Kidney (tissue), 13 donors: ENCODE measurements at regions not wholly inside any gene's neighbourhood (a gene's known extent, or its start where the extent isn't known, plus 50 kb on each side); places are given as distances from the start of the nearest gene placed in this dataset.

Experiments used
- DNase-seq, 5 donors: peaks; one replicate each; pipeline ENCODE4 v3.0.0-alpha.2; 2013 to 2020
- FAIRE-seq: peaks from 2 replicates; lab custom pipeline; 2012; peaks lifted over from hg19 to GRCh38; lab: Jason Lieb, UNC
- H3K27ac ChIP-seq, 2 donors: one replicate each; pipeline ENCODE4 v1.7.0; 2013; ENCODE audit warnings: low read depth in 2 of 2, low read length in 2 of 2, inconsistent platforms in 1 of 2
- H3K27me3 ChIP-seq: one replicate; pipeline ENCODE4 v1.7.1; 2013; ENCODE audit warnings: low read length, inconsistent platforms; ENCODE audit not compliant: control insufficient read depth, insufficient read depth
- H3K36me3 ChIP-seq, 3 donors: one replicate each; pipeline versions ENCODE4 v1.7.0 to v1.7.1; 2013; ENCODE audit warnings: low read length in 3 of 3, control low read depth in 1 of 3, inconsistent platforms in 1 of 3; ENCODE audit not compliant: insufficient read depth in 3 of 3, control insufficient read depth in 2 of 3
- H3K4me1 ChIP-seq, 3 donors: one replicate each; pipeline versions ENCODE4 v1.7.0 to v1.7.1; 2013; ENCODE audit warnings: low read length in 3 of 3, inconsistent platforms in 1 of 3, low read depth in 1 of 3; ENCODE audit not compliant: control insufficient read depth in 2 of 3, insufficient read depth in 2 of 3
- H3K4me3 ChIP-seq, 3 donors: one replicate each; pipeline versions ENCODE4 v1.7.0 to v1.8.1; 2013; ENCODE audit warnings: low read length in 3 of 3, control low read depth in 1 of 3, inconsistent platforms in 1 of 3
- H3K9ac ChIP-seq, 3 donors: one replicate each; pipeline versions ENCODE4 v1.7.0 to v1.7.1; 2013; ENCODE audit warnings: low read length in 3 of 3, control low read depth in 1 of 3, inconsistent platforms in 1 of 3
- H3K9me3 ChIP-seq, 3 donors: one replicate each; pipeline versions ENCODE4 v1.7.0 to v1.7.1; 2013; ENCODE audit warnings: low read length in 3 of 3, control low read depth in 1 of 3, inconsistent platforms in 1 of 3; ENCODE audit not compliant: control insufficient read depth in 2 of 3, insufficient read depth in 1 of 3
- intact Hi-C: fragments of 100-400 bp; cut with DNase I; formaldehyde crosslinking; loops from one replicate; pipeline ENCODE4 v1.11.1; 2022
- TF ChIP-seq, protein P1 (sequence below): IDR thresholded peaks from 3 replicates; pipeline ENCODE4 v1.5.1; 2012; ENCODE audit warnings: mild to moderate bottlenecking, moderate library complexity, borderline replicate concordance; ENCODE audit not compliant: insufficient read depth; ENCODE audit errors: extremely low read depth
- donor health status: control.
- donor health status: control.
- donor health status: control.
- donor health status: control.
- donor health status: control.
- donor health status: DM: yes; HTN: yes; CAD: no.
- donor health status: Normal renal cell carcinoma (clear cell type).

DNA sequence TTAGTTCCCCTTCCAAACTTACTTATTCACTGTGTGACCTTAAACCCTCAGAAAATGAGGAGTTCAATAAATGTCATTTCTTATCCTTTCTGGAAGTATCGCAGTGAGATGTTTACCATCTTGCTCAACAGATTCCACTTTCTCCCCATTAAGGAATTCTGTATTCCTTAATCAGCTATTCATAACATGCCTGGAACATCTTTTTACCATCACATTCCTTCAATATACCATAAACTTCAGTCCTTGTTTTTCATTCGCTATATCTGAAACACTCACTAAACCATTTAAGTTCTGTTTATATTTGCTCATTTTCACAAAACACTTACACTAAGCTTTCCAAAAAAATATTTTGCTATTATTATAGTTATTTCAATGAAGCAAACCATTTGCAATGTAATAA is 1158.6 kb downstream of the CDH12 start:
- no peak for FAIRE-seq
- H3K27ac ChIP-seq: no peak overlapping the region
- DNase-seq: no peak
- no peaks in the 10 kb centered on the region for H3K4me1 ChIP-seq
- H3K36me3 ChIP-seq: no peaks in the 10 kb centered on the region
- no peaks in the 10 kb centered on the region for H3K27me3 ChIP-seq
- intact Hi-C loops: no loop called here
- H3K4me3 ChIP-seq: no peak overlapping the region
- no peak overlapping the region for H3K9ac ChIP-seq
- no peaks in the 10 kb centered on the region for H3K9me3 ChIP-seq
- TF ChIP-seq, protein P1, sequence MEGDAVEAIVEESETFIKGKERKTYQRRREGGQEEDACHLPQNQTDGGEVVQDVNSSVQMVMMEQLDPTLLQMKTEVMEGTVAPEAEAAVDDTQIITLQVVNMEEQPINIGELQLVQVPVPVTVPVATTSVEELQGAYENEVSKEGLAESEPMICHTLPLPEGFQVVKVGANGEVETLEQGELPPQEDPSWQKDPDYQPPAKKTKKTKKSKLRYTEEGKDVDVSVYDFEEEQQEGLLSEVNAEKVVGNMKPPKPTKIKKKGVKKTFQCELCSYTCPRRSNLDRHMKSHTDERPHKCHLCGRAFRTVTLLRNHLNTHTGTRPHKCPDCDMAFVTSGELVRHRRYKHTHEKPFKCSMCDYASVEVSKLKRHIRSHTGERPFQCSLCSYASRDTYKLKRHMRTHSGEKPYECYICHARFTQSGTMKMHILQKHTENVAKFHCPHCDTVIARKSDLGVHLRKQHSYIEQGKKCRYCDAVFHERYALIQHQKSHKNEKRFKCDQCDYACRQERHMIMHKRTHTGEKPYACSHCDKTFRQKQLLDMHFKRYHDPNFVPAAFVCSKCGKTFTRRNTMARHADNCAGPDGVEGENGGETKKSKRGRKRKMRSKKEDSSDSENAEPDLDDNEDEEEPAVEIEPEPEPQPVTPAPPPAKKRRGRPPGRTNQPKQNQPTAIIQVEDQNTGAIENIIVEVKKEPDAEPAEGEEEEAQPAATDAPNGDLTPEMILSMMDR: no peak

DNA sequence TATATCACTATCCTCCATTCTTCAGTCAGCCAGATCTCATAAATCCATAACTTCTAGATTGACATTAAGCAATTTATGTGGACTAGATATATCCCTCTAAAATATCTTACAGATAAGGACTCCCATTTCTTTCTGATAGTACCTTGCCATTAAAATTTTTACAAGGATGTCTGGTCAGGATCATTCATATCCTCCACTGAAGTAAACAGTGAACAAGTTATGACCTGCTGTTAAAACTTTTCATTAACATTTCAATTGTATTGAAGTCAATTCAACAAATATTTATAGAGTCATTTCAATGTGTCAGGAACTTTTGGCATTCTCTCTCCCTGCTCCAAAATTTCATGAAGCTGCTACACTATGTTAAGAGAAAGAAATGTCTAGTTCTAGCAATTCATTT is 1159.6 kb downstream of the CDH12 start:
- Histone ChIP-seq H3K4me1 (no peaks in the 10 kb centered on the region), H3K27ac (no peak overlapping the region), H3K9me3 (no peaks in the 10 kb centered on the region), H3K9ac (no peak overlapping the region), H3K4me3 (no peak overlapping the region), H3K36me3 (no peaks in the 10 kb centered on the region), H3K27me3 (no peaks in the 10 kb centered on the region)
- intact Hi-C loops: no loop called here
- DNase-seq (no peak), FAIRE-seq (no peak)
- TF ChIP-seq, protein P1: no peak

DNA sequence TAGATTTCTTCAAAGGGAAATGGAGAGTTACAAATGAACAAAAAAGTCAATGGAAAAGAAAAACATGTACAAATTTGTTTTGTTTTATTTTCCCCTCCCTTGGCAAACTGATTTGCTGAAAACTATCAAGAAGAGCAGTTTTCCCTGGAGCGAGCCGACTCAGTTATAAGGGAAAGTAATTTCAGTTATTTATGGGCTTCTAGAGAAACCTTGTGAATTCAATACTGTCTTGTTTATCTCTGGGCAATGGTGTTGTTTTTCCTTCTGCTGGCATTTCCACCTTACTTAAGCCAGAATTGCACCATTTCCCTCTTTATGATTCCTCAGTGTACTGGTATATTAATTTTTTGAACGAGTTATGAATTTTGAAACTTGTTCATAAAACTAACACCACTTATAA is 1163.6 kb downstream of the CDH12 start:
- Histone ChIP-seq H3K27ac (no peak overlapping the region), H3K27me3 (no peaks in the 10 kb centered on the region), H3K36me3 (no peaks in the 10 kb centered on the region), H3K9ac (no peak overlapping the region), H3K4me1 (no peaks in the 10 kb centered on the region), H3K9me3 (no peaks in the 10 kb centered on the region), H3K4me3 (no peak overlapping the region)
- TF ChIP-seq, protein P1: no peak
- intact Hi-C loops: no loop called here
- DNase-seq: peak in 1 of 5 donors; percentile 32
- no peak for FAIRE-seq

DNA sequence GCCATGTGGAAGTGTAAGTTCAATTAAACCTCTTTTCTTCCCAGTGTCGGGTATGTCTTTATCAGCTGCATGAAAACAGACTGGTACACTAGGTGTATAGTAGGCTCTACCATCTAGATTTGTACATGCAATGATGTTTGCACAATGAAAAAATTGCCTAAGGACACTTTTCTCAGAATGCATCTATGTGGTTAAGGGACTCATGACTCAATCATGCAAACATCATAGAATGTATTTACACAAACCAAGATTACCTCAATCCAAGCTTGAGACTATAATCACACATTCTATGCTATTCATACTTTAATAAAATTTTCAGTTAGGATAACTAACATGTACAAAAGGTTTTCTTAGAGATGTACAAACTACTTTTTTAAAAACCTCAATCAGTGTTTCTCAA is 1164.5 kb downstream of the CDH12 start:
- intact Hi-C loops: no loop called here
- no peaks in the 10 kb centered on the region for H3K9me3 ChIP-seq
- no peak for FAIRE-seq
- H3K27me3 ChIP-seq: no peaks in the 10 kb centered on the region
- H3K36me3 ChIP-seq: no peaks in the 10 kb centered on the region
- TF ChIP-seq, protein P1: no peak
- H3K4me1 ChIP-seq: no peaks in the 10 kb centered on the region
- no peak overlapping the region for H3K27ac ChIP-seq
- no peak overlapping the region for H3K4me3 ChIP-seq
- no peak for DNase-seq
- no peak overlapping the region for H3K9ac ChIP-seq
